ENCODE measurements at regions not wholly inside any gene's neighbourhood (a gene's known extent, or its start where the extent isn't known, plus 50 kb on each side); places are given as distances from the start of the nearest gene placed in this dataset.

- no peak overlapping the region for H3K4me3 Mint-ChIP-seq
- H3K27ac Mint-ChIP-seq, result no peak overlapping the region
- H3K9me3 Mint-ChIP-seq, result peaks cover 19% of the 10 kb centered on the region
- H3K36me3 Mint-ChIP-seq (ENCODE audit: low read depth), result peaks cover 10% of the 10 kb centered on the region
- H3K27me3 Mint-ChIP-seq (ENCODE audit: low read depth), result peaks cover 6% of the 10 kb centered on the region
- peaks cover 4% of the 10 kb centered on the region for H3K4me1 Mint-ChIP-seq
- TF ChIP-seq CTCF (IDR thresholded peaks at IDR 0.05; ENCODE audit: unreplicated experiment in 3 of 3), result no peak
Measured at GRCh38 chr12:65665817-65666216, 158.5 kb upstream of the HMGA2 start.

GRCh38 chr12:65666876-65667275 is 157.4 kb upstream of the HMGA2 start:
- Mint-ChIP-seq H3K27ac (no peak overlapping the region), H3K27me3 (ENCODE audit: low read depth) (peaks cover 8% of the 10 kb centered on the region), H3K4me3 (no peak overlapping the region), H3K4me1 (peaks cover 4% of the 10 kb centered on the region), H3K36me3 (ENCODE audit: low read depth) (peaks cover 10% of the 10 kb centered on the region), H3K9me3 (peaks cover 19% of the 10 kb centered on the region)
- TF ChIP-seq CTCF (IDR thresholded peaks at IDR 0.05; ENCODE audit: unreplicated experiment in 3 of 3), result no peak

DNA sequence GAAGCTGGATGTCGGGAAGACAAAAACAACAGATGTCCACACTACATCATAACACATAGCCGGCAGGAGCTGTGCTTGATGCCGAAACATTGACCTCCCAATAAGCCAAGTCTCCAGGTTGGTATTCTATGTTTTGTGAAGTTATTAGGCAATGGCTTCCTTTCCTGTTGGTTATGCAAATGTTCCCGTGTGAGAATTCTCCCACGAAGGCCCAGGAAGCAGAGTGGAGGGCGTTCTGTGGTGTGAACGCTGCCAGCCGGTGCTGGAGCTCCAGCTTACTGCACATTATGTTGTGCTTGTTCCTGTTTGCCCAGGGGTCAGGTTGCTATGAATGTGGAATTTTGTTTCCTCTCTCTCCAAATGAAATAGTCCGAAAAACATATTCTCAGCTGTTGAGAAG is 156.4 kb upstream of the HMGA2 start:
- peaks cover 8% of the 10 kb centered on the region for H3K27me3 Mint-ChIP-seq (ENCODE audit: low read depth)
- no peak for TF ChIP-seq CTCF (IDR thresholded peaks at IDR 0.05; ENCODE audit: unreplicated experiment in 3 of 3)
- peaks cover 10% of the 10 kb centered on the region for H3K36me3 Mint-ChIP-seq (ENCODE audit: low read depth)
- H3K27ac Mint-ChIP-seq, result no peak overlapping the region
- peaks cover 19% of the 10 kb centered on the region for H3K9me3 Mint-ChIP-seq
- H3K4me1 Mint-ChIP-seq, result peaks cover 4% of the 10 kb centered on the region
- H3K4me3 Mint-ChIP-seq, result no peak overlapping the region

DNA sequence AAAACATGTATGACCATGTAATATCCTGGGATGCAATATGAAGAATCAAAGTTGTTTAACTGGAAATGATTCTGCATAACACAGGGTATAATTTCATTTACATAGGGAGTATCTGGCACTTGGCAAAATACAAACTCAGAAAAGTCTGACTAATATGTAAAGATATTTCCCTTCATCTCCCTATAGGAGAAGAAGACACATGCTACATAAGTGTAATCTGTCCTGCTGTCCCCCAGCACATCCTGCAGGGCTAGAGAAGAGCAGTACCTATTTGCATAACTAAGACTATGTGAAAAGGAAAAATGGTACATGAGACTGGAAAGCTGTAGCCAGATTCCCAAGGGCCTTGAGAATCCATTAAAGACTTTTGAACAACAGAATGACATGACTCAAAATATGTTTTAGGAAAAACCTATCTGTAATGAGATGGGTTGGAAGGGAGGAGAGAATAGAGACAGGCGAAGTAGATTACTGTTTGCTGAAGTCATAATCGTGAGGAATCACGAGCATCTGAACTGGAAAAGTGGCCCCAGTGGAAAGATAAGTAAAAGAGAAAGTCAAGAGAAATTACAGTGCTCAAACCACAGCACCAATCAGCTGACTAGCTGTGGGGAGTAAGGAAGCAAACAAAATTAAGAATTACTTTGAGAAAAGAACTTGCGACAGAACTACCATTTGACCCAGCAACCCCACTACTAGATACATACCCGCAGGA is 155.1 kb upstream of the HMGA2 start:
- Mint-ChIP-seq H3K27me3 (ENCODE audit: low read depth) (peaks cover 4% of the 10 kb centered on the region), H3K4me1 (peaks cover 9% of the 10 kb centered on the region), H3K9me3 (peaks cover 12% of the 10 kb centered on the region), H3K36me3 (ENCODE audit: low read depth) (peaks cover 10% of the 10 kb centered on the region), H3K27ac (peak overlapping the region in 1 of 3 experiments; percentile 7), H3K4me3 (no peak overlapping the region)
- TF ChIP-seq CTCF (IDR thresholded peaks at IDR 0.05; ENCODE audit: unreplicated experiment in 3 of 3), result no peak

- H3K27me3 Mint-ChIP-seq (ENCODE audit: low read depth), result peaks cover 4% of the 10 kb centered on the region
- no peaks in the 10 kb centered on the region for H3K9me3 Mint-ChIP-seq
- H3K4me3 Mint-ChIP-seq, result no peak overlapping the region
- H3K27ac Mint-ChIP-seq, result no peak overlapping the region
- H3K4me1 Mint-ChIP-seq, result peaks cover 22% of the 10 kb centered on the region
- H3K36me3 Mint-ChIP-seq (ENCODE audit: low read depth), result no peaks in the 10 kb centered on the region
- no peak for TF ChIP-seq CTCF (IDR thresholded peaks at IDR 0.05; ENCODE audit: unreplicated experiment in 3 of 3)
Measured at GRCh38 chr12:65670775-65671174, 153.5 kb upstream of the HMGA2 start.

DNA sequence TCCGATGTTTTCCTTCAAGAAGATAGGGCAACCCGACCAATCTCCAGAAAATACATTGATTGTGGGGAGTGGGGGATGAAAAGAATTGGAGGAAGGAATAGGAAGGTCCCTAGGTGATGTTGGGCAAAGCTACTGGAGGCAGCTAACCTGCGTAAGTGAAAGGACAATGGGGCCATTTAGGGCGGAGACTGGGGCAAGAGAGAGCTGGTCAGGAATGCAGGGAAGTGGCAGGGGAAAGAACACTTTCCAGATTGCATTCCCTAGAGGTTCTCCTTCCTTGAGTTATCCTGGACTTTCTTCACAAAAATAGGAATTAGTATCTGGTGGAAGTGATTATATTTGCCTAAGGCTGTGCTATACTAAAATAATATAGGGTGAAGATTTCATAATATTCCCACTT is 151.8 kb upstream of the HMGA2 start:
- Mint-ChIP-seq H3K4me3 (no peak overlapping the region), H3K9me3 (no peaks in the 10 kb centered on the region), H3K27me3 (ENCODE audit: low read depth) (peaks cover 4% of the 10 kb centered on the region), H3K36me3 (ENCODE audit: low read depth) (no peaks in the 10 kb centered on the region), H3K27ac (no peak overlapping the region), H3K4me1 (peaks cover 25% of the 10 kb centered on the region)
- TF ChIP-seq CTCF (IDR thresholded peaks at IDR 0.05; ENCODE audit: unreplicated experiment in 3 of 3), result no peak

Measured in nephron (organoid).